HFFc6 (cell line): ENCODE measurements at regions not wholly inside any gene's neighbourhood (a gene's known extent, or its start where the extent isn't known, plus 50 kb on each side); places are given as distances from the start of the nearest gene placed in this dataset.

Source experiments
- DNase-seq: peaks from one replicate; pipeline ENCODE4 v3.0.0-alpha.2; 2018
- H3K27ac Mint-ChIP-seq: 2 replicates; pipeline ENCODE4 v1.8.0; 2020; ENCODE audit warnings: mild to moderate bottlenecking, mixed read lengths
- H3K27me3 Mint-ChIP-seq: 2 replicates; pipeline ENCODE4 v1.8.0; 2021; ENCODE audit warnings: mild to moderate bottlenecking, moderate library complexity, mixed read lengths; ENCODE audit not compliant: insufficient read depth
- H3K36me3 Mint-ChIP-seq: 2 replicates; pipeline ENCODE4 v1.8.0; 2021; ENCODE audit warnings: low read depth, mixed read lengths
- H3K4me1 Mint-ChIP-seq: 2 replicates; pipeline ENCODE4 v1.8.0; 2020; ENCODE audit warnings: low read depth, mixed read lengths
- H3K4me3 Mint-ChIP-seq: 2 replicates; pipeline ENCODE4 v1.8.0; 2020; ENCODE audit warnings: mild to moderate bottlenecking, moderate library complexity, mixed read lengths
- H3K9me3 Mint-ChIP-seq: 2 replicates; pipeline ENCODE4 v1.8.0; 2020; ENCODE audit warnings: mild to moderate bottlenecking, mixed read lengths
- TF ChIP-seq, protein P1 (sequence below): fragments of 200-600 bp; sonication (generic); IDR thresholded peaks from 2 replicates; pipeline ENCODE4 v1.5.0; 2021; ENCODE audit warnings: antibody characterized with exemption, mild to moderate bottlenecking

DNA sequence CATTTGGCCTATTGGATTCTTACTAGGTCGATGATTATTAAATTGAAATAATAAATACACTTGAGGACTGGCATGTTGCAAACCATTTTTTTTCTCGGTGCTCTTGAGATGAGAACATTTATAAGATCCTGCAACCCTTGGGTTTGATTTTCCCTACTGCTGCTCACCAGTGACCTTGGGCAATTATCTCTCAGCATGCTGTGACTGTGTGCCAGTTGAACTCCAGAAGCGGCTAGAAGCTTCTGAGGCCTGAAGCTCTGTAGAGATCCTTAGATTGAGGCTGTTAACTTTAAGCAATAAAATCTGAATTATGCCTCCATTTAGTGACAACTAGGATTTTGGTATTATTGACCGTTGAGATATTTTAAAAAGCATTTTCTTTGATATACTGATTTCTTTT lies 489.8 kb downstream of the MAT2B start:
- no peak overlapping the region for H3K27ac Mint-ChIP-seq
- TF ChIP-seq, protein P1, sequence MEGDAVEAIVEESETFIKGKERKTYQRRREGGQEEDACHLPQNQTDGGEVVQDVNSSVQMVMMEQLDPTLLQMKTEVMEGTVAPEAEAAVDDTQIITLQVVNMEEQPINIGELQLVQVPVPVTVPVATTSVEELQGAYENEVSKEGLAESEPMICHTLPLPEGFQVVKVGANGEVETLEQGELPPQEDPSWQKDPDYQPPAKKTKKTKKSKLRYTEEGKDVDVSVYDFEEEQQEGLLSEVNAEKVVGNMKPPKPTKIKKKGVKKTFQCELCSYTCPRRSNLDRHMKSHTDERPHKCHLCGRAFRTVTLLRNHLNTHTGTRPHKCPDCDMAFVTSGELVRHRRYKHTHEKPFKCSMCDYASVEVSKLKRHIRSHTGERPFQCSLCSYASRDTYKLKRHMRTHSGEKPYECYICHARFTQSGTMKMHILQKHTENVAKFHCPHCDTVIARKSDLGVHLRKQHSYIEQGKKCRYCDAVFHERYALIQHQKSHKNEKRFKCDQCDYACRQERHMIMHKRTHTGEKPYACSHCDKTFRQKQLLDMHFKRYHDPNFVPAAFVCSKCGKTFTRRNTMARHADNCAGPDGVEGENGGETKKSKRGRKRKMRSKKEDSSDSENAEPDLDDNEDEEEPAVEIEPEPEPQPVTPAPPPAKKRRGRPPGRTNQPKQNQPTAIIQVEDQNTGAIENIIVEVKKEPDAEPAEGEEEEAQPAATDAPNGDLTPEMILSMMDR: no peak
- no peak overlapping the region for H3K4me3 Mint-ChIP-seq
- H3K4me1 Mint-ChIP-seq: peaks cover 8% of the 10 kb centered on the region; the same call in 1 of the 2 replicates
- H3K27me3 Mint-ChIP-seq: peaks cover 4% of the 10 kb centered on the region
- no peaks in the 10 kb centered on the region for H3K36me3 Mint-ChIP-seq
- peaks cover 4% of the 10 kb centered on the region; the same call in 1 of the 2 replicates for H3K9me3 Mint-ChIP-seq
- DNase-seq: no peak

DNA sequence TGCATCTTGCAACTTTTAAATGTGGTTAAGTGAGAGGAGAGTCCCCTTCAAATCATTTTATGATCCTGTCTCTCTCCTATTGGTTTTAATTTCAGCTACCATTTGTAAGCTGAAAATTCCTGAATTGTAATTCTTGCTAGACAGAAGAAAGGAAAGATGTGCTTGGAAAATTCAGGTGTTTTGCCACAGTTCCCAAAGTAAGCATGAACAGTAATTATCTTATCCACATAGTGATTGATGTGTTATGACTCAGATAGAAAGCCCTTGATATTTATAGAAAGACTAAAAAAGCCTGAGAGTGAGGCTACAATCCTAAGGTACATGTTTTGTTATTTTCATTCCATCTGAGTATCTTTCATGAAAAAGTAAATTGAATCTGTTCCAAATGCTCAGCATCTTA lies 492.5 kb downstream of the MAT2B start:
- Mint-ChIP-seq H3K36me3 (no peaks in the 10 kb centered on the region), H3K4me1 (peaks cover 13% of the 10 kb centered on the region; the same call in 1 of the 2 replicates), H3K4me3 (no peak overlapping the region), H3K9me3 (peaks cover 4% of the 10 kb centered on the region; the same call in 1 of the 2 replicates), H3K27ac (no peak overlapping the region), H3K27me3 (peaks cover under 1% of the 10 kb centered on the region)
- no peak for DNase-seq
- TF ChIP-seq, protein P1: no peak

DNA sequence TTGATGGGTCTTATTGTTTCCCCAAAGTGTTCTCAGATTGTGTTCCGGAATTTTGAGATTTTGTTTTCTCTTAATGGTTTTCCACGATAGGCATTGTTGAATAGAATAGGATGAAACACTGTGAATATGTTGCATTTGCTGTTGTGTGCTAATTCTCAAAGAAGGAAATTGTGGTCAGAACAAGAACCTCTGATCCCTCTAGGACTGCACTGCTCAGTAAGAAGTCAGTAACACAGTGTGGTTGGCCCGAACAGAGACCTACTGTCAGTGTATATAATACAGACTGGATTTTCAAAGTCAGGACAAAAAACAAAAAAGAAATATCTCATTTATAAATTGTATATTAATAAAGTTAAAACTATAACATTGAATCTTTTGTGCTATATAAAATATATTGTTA lies 494.8 kb downstream of the MAT2B start:
- Mint-ChIP-seq H3K9me3 (peaks cover 4% of the 10 kb centered on the region; the same call in 1 of the 2 replicates), H3K27me3 (no peaks in the 10 kb centered on the region), H3K4me1 (peaks cover 7% of the 10 kb centered on the region; the same call in 1 of the 2 replicates), H3K36me3 (no peaks in the 10 kb centered on the region), H3K4me3 (no peak overlapping the region), H3K27ac (no peak overlapping the region)
- no peak for DNase-seq
- TF ChIP-seq, protein P1: no peak

GRCh38 chr5:164000819-164001218 lies 495.4 kb downstream of the MAT2B start:
- Mint-ChIP-seq H3K36me3 (no peaks in the 10 kb centered on the region), H3K27ac (no peak overlapping the region), H3K27me3 (no peaks in the 10 kb centered on the region), H3K4me1 (peaks cover 7% of the 10 kb centered on the region; the same call in 1 of the 2 replicates), H3K4me3 (no peak overlapping the region), H3K9me3 (peaks cover 4% of the 10 kb centered on the region; the same call in 1 of the 2 replicates)
- DNase-seq: no peak
- TF ChIP-seq, protein P1: no peak

DNA sequence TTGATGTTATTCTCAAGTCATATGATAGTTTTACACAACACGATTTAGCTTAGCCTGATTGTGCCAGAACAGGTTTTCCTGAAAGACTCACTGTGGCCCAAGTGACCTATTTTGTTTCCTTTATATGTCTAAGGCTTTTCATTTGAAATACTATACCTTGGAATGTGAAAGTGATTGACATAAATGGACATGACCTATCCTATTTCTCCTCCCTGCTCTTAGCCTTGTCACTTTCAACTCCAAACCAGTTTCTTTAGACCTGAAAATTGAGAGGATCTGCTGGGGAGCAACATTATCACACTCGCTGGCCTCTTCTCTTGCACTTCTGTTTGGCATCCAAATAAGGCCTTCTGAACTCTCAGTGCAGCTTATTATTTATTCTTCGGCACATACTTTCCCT lies 496.8 kb downstream of the MAT2B start:
- no peak for DNase-seq
- TF ChIP-seq, protein P1: no peak
- no peak overlapping the region for H3K27ac Mint-ChIP-seq
- H3K36me3 Mint-ChIP-seq: no peaks in the 10 kb centered on the region
- peak overlapping the region; percentile 14; the same call in 1 of the 2 replicates for H3K4me3 Mint-ChIP-seq
- H3K9me3 Mint-ChIP-seq: peaks cover 3% of the 10 kb centered on the region; the same call in 1 of the 2 replicates
- H3K27me3 Mint-ChIP-seq: no peaks in the 10 kb centered on the region
- H3K4me1 Mint-ChIP-seq: peaks cover 7% of the 10 kb centered on the region; the same call in 1 of the 2 replicates
